ENCODE measurements at regions not wholly inside any gene's neighbourhood (a gene's known extent, or its start where the extent isn't known, plus 50 kb on each side); places are given as distances from the start of the nearest gene placed in this dataset.

DNA sequence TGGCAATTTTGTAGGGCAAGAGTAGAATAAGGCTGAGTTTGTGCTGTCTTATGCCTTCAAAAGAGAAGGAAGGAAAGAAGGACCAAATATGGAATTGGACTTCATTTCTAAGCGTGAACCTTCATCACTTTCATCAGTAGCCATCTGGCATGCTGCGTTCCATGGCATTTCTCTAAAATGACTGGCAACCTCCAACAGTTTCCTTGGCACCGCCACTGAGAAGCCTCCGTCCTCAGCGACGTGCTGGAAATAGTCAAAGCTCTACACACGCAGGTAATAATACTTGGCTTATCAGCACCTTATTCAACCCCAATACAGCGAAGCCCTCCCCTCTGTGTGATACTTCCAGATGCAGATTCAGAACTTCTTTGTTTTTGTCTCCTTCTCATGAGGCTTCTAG, 169.7 kb upstream of the CD180 start:
- TF ChIP-seq ZC3H10 (CRISPR knock-in tag; IDR thresholded peaks at IDR 0.05): no peak
- no peak for TF ChIP-seq ARNTL (CRISPR knock-in tag; IDR thresholded peaks at IDR 0.05; ENCODE audit: borderline replicate concordance, low read depth)
- TF ChIP-seq ZNF70 (CRISPR knock-in tag; IDR thresholded peaks at IDR 0.05): no peak
- no peak for TF ChIP-seq TCF4 (CRISPR knock-in tag; IDR thresholded peaks at IDR 0.05; ENCODE audit: borderline replicate concordance)
- TF ChIP-seq, protein P1, sequence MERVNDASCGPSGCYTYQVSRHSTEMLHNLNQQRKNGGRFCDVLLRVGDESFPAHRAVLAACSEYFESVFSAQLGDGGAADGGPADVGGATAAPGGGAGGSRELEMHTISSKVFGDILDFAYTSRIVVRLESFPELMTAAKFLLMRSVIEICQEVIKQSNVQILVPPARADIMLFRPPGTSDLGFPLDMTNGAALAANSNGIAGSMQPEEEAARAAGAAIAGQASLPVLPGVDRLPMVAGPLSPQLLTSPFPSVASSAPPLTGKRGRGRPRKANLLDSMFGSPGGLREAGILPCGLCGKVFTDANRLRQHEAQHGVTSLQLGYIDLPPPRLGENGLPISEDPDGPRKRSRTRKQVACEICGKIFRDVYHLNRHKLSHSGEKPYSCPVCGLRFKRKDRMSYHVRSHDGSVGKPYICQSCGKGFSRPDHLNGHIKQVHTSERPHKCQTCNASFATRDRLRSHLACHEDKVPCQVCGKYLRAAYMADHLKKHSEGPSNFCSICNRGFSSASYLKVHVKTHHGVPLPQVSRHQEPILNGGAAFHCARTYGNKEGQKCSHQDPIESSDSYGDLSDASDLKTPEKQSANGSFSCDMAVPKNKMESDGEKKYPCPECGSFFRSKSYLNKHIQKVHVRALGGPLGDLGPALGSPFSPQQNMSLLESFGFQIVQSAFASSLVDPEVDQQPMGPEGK (CRISPR knock-in tag; IDR thresholded peaks at IDR 0.05; ENCODE audit: borderline replicate concordance): no peak
- no peak for TF ChIP-seq ZNF8 (CRISPR knock-in tag; IDR thresholded peaks at IDR 0.05)
- TF ChIP-seq PPARA (CRISPR knock-in tag; IDR thresholded peaks at IDR 0.05; ENCODE audit: borderline replicate concordance): no peak
- TF ChIP-seq OSR1 (CRISPR knock-in tag; IDR thresholded peaks at IDR 0.05): no peak
- no peak for TF ChIP-seq ZFP3 (CRISPR knock-in tag; IDR thresholded peaks at IDR 0.05)
- no peak for TF ChIP-seq RARB (CRISPR knock-in tag; IDR thresholded peaks at IDR 0.05)
- TF ChIP-seq ESRRG (CRISPR knock-in tag; IDR thresholded peaks at IDR 0.05): no peak
- TF ChIP-seq ISL1 (CRISPR knock-in tag; IDR thresholded peaks at IDR 0.05): no peak

Data from SK-N-SH treated with all-trans-retinoic acid at 6 μM for 48 hours (cell line).